SU-DHL-6 (cell line): ENCODE measurements at regions not wholly inside any gene's neighbourhood (a gene's known extent, or its start where the extent isn't known, plus 50 kb on each side); places are given as distances from the start of the nearest gene placed in this dataset.

Experiments used
- H2AFZ ChIP-seq: fragments of 200-600 bp; sonication (generic); 2 replicates; pipeline ENCODE4 v1.6.1; 2014; ENCODE audit warnings: low read depth, mild to moderate bottlenecking, moderate library complexity, mixed read lengths, antibody characterized with exemption, low read length; ENCODE audit not compliant: severe bottlenecking
- H3F3A ChIP-seq: fragments of 200-600 bp; shearing (Covaris generic); 2 replicates; pipeline ENCODE4 v1.6.0; 2016; ENCODE audit warnings: antibody characterized with exemption, mild to moderate bottlenecking; ENCODE audit not compliant: insufficient read depth
- H3K27ac ChIP-seq: fragments of 200-600 bp; sonication (generic); 2 replicates; pipeline ENCODE4 v1.5.1; 2016; ENCODE audit warnings: low read depth, mild to moderate bottlenecking, low read length, moderate library complexity, mixed read lengths
- H3K27me3 ChIP-seq: fragments of 200-600 bp; sonication (generic), shearing (Covaris generic); 2 replicates; pipeline ENCODE4 v1.6.0; 2014; ENCODE audit warnings: mild to moderate bottlenecking, low read length
- H3K36me3 ChIP-seq: fragments of 200-600 bp; sonication (generic); 2 replicates; pipeline ENCODE4 v1.6.1; 2014; ENCODE audit warnings: mild to moderate bottlenecking, low read length, mixed read lengths
- H3K4me2 ChIP-seq: fragments of 300-600, 200-600 bp; shearing (Covaris generic), sonication (generic); 2 replicates; pipeline ENCODE4 v1.6.0; 2014; ENCODE audit warnings: low read length, low read depth, mild to moderate bottlenecking; ENCODE audit not compliant: poor library complexity, severe bottlenecking
- H3K4me3 ChIP-seq: fragments of 200-600 bp; sonication (generic); 2 replicates; pipeline ENCODE4 v1.5.1; 2014; ENCODE audit warnings: antibody characterized with exemption, low read length, mild to moderate bottlenecking, mixed read lengths; ENCODE audit not compliant: insufficient read depth, poor library complexity, severe bottlenecking
- H3K79me2 ChIP-seq: fragments of 200-600 bp; sonication (generic); 2 replicates; pipeline ENCODE4 v1.6.1; 2014; ENCODE audit warnings: mild to moderate bottlenecking, low read length, moderate library complexity; ENCODE audit not compliant: insufficient read depth
- H3K9ac ChIP-seq: fragments of 200-600 bp; sonication (generic); 2 replicates; pipeline ENCODE4 v1.7.0; 2014; ENCODE audit warnings: mild to moderate bottlenecking, low read length
- H3K9me2 ChIP-seq: fragments of 200-600 bp; sonication (generic); replicated peaks from 2 replicates; pipeline ENCODE4 v1.6.1; 2014; ENCODE audit warnings: low read length; ENCODE audit not compliant: insufficient read depth
- H3K9me3 ChIP-seq: fragments of 200-600 bp; sonication (generic); 2 replicates; pipeline ENCODE4 v1.6.1; 2014; ENCODE audit warnings: low read length, mixed read lengths; ENCODE audit not compliant: insufficient read depth
- H4K20me1 ChIP-seq: fragments of 200-600 bp; sonication (generic); 2 replicates; pipeline ENCODE4 v1.6.1; 2014; ENCODE audit warnings: low read depth, mild to moderate bottlenecking, antibody characterized with exemption, low read length, moderate library complexity, mixed read lengths
- CTCF ChIP-seq: fragments of 200-600 bp; sonication (generic); IDR thresholded peaks from one replicate; pipeline ENCODE4 v1.5.1; 2017; ENCODE audit warnings: antibody characterized with exemption, mild to moderate bottlenecking, low read length, moderate library complexity; ENCODE audit not compliant: insufficient read depth, poor library complexity, severe bottlenecking
- EZH2phosphoT487 ChIP-seq: fragments of 200-600 bp; sonication (generic), shearing (Covaris generic); conservative IDR thresholded peaks from 2 replicates; pipeline ENCODE4 v1.6.1; 2018; ENCODE audit warnings: mild to moderate bottlenecking, antibody characterized with exemption, low read length, moderate library complexity, mixed read lengths

GRCh38 chr2:239605976-239606375, 205.2 kb upstream of the HDAC4 start:
- no peak overlapping the region for H2AFZ ChIP-seq
- no peaks in the 10 kb centered on the region for H3F3A ChIP-seq
- no peaks in the 10 kb centered on the region for H3K79me2 ChIP-seq
- no peaks in the 10 kb centered on the region for H3K9me3 ChIP-seq
- no peak overlapping the region for H3K27ac ChIP-seq
- no peak overlapping the region for H3K4me2 ChIP-seq
- H3K27me3 ChIP-seq, result 0 out of 2 replicates have a peak, but pooled peaks cover 6% of the 10 kb centered on the region
- no peak overlapping the region for H3K9ac ChIP-seq
- no peaks in the 10 kb centered on the region for H3K36me3 ChIP-seq
- no peak overlapping the region for H3K4me3 ChIP-seq
- no peaks in the 10 kb centered on the region for H3K9me2 ChIP-seq
- H4K20me1 ChIP-seq, result no peaks in the 10 kb centered on the region
- TF ChIP-seq CTCF (no peak), EZH2phosphoT487 (no peak)

GRCh38 chr2:239605409-239605808, 204.6 kb upstream of the HDAC4 start:
- Histone ChIP-seq H3K4me3 (no peak overlapping the region), H4K20me1 (no peaks in the 10 kb centered on the region), H3K9me3 (no peaks in the 10 kb centered on the region), H3K36me3 (no peaks in the 10 kb centered on the region), H3K4me2 (no peak overlapping the region), H3F3A (no peaks in the 10 kb centered on the region), H3K9ac (no peak overlapping the region), H3K27ac (no peak overlapping the region), H3K9me2 (no peaks in the 10 kb centered on the region), H2AFZ (no peak overlapping the region), H3K79me2 (no peaks in the 10 kb centered on the region), H3K27me3 (0 out of 2 replicates have a peak, but pooled peaks cover 6% of the 10 kb centered on the region)
- TF ChIP-seq CTCF (no peak), EZH2phosphoT487 (no peak)

DNA sequence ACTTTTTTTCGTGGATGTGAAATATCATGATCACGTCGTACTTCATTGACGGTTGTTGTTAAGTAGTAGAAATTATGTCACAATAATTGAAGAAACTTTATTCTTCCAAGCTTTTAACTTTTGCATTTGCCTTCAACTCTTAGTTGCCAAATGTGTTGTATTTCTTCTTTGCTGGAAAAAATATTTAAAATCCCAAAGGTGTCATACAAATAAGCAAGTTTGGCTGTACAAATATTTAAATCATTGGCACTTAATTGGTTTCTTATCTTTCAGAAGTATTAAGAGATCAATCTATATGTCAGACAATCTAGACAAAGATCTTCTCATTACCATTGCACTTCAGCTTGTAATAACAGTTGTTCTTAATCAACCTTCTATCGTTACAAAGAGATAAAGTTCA, 204.0 kb upstream of the HDAC4 start:
- no peak overlapping the region for H3K9ac ChIP-seq
- no peaks in the 10 kb centered on the region for H3K9me2 ChIP-seq
- H3K27me3 ChIP-seq, result 0 out of 2 replicates have a peak, but pooled peaks cover 6% of the 10 kb centered on the region
- H3K36me3 ChIP-seq, result no peaks in the 10 kb centered on the region
- no peaks in the 10 kb centered on the region for H3K79me2 ChIP-seq
- H4K20me1 ChIP-seq, result no peaks in the 10 kb centered on the region
- no peak overlapping the region for H3K27ac ChIP-seq
- no peak overlapping the region for H3K4me3 ChIP-seq
- no peak overlapping the region for H3K4me2 ChIP-seq
- no peak overlapping the region for H2AFZ ChIP-seq
- no peaks in the 10 kb centered on the region for H3F3A ChIP-seq
- TF ChIP-seq CTCF (no peak), EZH2phosphoT487 (no peak)
- no peaks in the 10 kb centered on the region for H3K9me3 ChIP-seq
